Epithelial cell of proximal tubule (primary cell): ENCODE measurements at regions not wholly inside any gene's neighbourhood (a gene's known extent, or its start where the extent isn't known, plus 50 kb on each side); places are given as distances from the start of the nearest gene placed in this dataset.

ENCODE experiments used
- DNase-seq: peaks from one replicate; pipeline ENCODE4 v3.0.0-alpha.2; 2011; ENCODE audit warnings: low read depth
- H3K4me3 ChIP-seq: 2 replicates; pipeline ENCODE4 v1.5.1; 2011; ENCODE audit warnings: low read depth, mild to moderate bottlenecking, low read length
- TF ChIP-seq, protein P1 (sequence below): conservative IDR thresholded peaks from 2 replicates; pipeline ENCODE4 v1.5.1; 2012; ENCODE audit warnings: low read depth, mild to moderate bottlenecking, low read length

GRCh38 chr2:65655000-65655399 lies 222.6 kb upstream of the SPRED2 start:
- TF ChIP-seq, protein P1, sequence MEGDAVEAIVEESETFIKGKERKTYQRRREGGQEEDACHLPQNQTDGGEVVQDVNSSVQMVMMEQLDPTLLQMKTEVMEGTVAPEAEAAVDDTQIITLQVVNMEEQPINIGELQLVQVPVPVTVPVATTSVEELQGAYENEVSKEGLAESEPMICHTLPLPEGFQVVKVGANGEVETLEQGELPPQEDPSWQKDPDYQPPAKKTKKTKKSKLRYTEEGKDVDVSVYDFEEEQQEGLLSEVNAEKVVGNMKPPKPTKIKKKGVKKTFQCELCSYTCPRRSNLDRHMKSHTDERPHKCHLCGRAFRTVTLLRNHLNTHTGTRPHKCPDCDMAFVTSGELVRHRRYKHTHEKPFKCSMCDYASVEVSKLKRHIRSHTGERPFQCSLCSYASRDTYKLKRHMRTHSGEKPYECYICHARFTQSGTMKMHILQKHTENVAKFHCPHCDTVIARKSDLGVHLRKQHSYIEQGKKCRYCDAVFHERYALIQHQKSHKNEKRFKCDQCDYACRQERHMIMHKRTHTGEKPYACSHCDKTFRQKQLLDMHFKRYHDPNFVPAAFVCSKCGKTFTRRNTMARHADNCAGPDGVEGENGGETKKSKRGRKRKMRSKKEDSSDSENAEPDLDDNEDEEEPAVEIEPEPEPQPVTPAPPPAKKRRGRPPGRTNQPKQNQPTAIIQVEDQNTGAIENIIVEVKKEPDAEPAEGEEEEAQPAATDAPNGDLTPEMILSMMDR = no peak
- no peak overlapping the region for H3K4me3 ChIP-seq
- no peak for DNase-seq

- TF ChIP-seq, protein P1 = no peak
- no peak overlapping the region for H3K4me3 ChIP-seq
- no peak for DNase-seq
These were observed 222.1 kb upstream of the SPRED2 start for GRCh38 chr2:65654496-65654895.

DNA sequence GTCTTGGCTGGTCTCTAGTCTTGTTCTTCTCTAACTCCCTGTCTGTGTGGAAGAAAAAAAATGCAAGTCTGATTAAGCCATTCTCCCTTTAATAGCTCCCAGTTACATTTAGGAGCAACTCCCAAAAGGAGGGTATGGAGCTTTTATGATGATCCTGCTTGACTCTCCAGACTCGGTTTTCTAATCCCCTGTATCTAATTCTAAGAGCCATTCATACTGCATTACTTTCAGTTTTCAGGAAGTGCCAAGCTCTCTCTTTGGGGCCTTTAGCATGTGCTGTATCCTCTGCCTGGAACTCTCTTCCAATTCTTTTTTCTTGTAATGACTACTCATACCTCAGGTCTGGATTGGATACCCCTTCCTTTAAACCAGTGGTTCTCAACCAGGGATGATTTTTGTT lies 219.7 kb upstream of the SPRED2 start:
- H3K4me3 ChIP-seq = no peak overlapping the region
- TF ChIP-seq, protein P1 = no peak
- no peak for DNase-seq

- TF ChIP-seq, protein P1 = no peak
- no peak overlapping the region for H3K4me3 ChIP-seq
- DNase-seq = no peak
These were observed 217.6 kb upstream of the SPRED2 start for GRCh38 chr2:65649811-65650589.

DNA sequence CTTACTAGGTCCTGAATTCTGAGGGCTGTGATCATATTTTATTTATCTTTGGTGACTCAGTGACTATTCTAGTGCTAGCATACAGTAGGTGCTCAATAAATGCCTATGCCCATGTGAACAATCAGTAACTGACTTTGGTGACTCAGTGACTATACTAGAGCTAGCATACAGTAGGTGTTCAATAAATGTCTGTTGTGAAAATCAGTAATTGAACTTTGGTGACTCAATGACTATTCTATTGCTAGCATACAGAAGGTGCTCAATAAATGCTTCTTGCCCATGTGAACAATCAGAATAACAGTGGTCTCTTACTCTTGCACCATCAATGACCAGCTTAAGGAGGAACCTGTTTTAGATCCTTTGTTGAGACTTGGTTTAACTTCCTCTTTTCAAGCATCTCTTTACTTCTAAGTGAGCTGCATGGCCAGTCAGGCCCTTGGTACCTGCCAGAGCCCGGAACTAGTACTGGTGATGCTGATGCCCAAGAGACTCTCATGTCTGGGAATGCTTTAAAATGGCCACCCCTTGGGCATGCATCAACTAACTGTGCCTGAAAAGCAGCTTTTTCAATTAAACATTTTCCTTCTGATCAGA lies 214.9 kb upstream of the SPRED2 start:
- TF ChIP-seq, protein P1 = no peak
- no peak for DNase-seq

GRCh38 chr2:65640793-65641103 lies 208.3 kb upstream of the SPRED2 start:
- H3K4me3 ChIP-seq = no peak overlapping the region
- no peak for DNase-seq
- TF ChIP-seq, protein P1 = no peak

More for the DNA sequence above, 214.9 kb upstream of the SPRED2 start:
- no peak overlapping the region for H3K4me3 ChIP-seq
